ENCODE measurements at regions not wholly inside any gene's neighbourhood (a gene's known extent, or its start where the extent isn't known, plus 50 kb on each side); places are given as distances from the start of the nearest gene placed in this dataset.

DNA sequence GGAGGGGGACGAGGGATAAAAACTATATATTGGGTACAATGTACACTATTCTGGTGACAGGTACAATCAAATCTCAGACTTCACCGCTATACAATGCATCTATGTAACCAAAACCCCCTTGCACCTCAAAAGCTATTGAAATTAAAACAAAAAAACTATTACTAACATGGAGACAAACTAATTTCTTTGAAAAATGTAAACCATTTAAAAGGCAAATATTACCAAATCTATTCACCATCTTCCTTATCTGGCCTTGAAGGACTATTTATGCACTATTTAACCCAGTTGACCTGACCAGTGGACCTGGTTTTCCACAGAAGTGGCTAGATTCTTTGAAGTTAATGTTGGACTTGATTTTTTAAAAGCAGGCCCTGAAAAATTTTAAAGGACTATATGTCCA lies 212.3 kb upstream of the RPS6KA3 start:
- ChIA-PET RAD21 (ENCODE audit: low non-redundant PET in 1 of 2, low total read pairs in 2 of 2, uncharacterized antibody in 2 of 2, unreplicated experiment in 2 of 2) (no interaction called here), CTCF (no interaction called here), POLR2A (no interaction called here)
- Histone ChIP-seq H2AFZ (ENCODE audit: low read depth, low read length, poor library complexity, severe bottlenecking) (no peak overlapping the region), H3K36me3 (ENCODE audit: control insufficient read depth in 1 of 2, insufficient read depth in 2 of 2, low read length in 2 of 2) (no peaks in the 10 kb centered on the region), H3K9me3 (ENCODE audit: control insufficient read depth in 1 of 2, insufficient read depth in 1 of 2, low read depth in 1 of 2, low read length in 2 of 2) (no peaks in the 10 kb centered on the region), H3K9me2 (ENCODE audit: insufficient read depth) (no peaks in the 10 kb centered on the region), H3K4me2 (ENCODE audit: low read length) (no peak overlapping the region), H3K79me2 (ENCODE audit: insufficient read depth, low read length) (no peaks in the 10 kb centered on the region), H3K4me1 (ENCODE audit: control insufficient read depth in 1 of 2, insufficient read depth in 2 of 2, low read length in 2 of 2) (no peaks in the 10 kb centered on the region), H3K4me3 (replicated peaks in 1 of 2; ENCODE audit: low read depth in 1 of 2, low read length in 2 of 2) (no peak overlapping the region), H3K27me3 (ENCODE audit: insufficient read depth, low read length) (no peaks in the 10 kb centered on the region), H4K20me1 (ENCODE audit: insufficient read depth) (no peaks in the 10 kb centered on the region), H3K9ac (ENCODE audit: low read length) (no peak overlapping the region), H3K27ac (ENCODE audit: low read depth, low read length) (no peak overlapping the region)
- ATAC-seq (no peak), DNase-seq (ENCODE audit: low read depth, low spot score) (no peak)
- BruUV-seq (replicated peaks) = no TSS peak
- intact Hi-C loops (cut with micrococcal nuclease) = no loop called here
- TF ChIP-seq EZH2phosphoT487 (IDR thresholded peaks at IDR 0.05; ENCODE audit: borderline replicate concordance) (no peak), ZBTB33 (IDR thresholded peaks at IDR 0.05; ENCODE audit: extremely low read depth, insufficient replicate concordance, low read length) (no peak), FOSL1 (IDR thresholded peaks at IDR 0.05; ENCODE audit: low read depth) (no peak), YY1 (IDR thresholded peaks at IDR 0.05; ENCODE audit: extremely low read depth, insufficient replicate concordance, low read depth, low read length) (no peak), MAX (IDR thresholded peaks at IDR 0.05) (no peak), ZNF274 (IDR thresholded peaks at IDR 0.05; ENCODE audit: low read depth, low read length) (no peak), SRF (IDR thresholded peaks at IDR 0.05; ENCODE audit: low read depth) (no peak), TCF7L2 (IDR thresholded peaks at IDR 0.05; ENCODE audit: borderline replicate concordance, extremely low read depth, insufficient read depth, insufficient read length) (no peak), RAD21 (IDR thresholded peaks at IDR 0.05; ENCODE audit: low read depth) (no peak), POLR2A (IDR thresholded peaks at IDR 0.05; ENCODE audit: borderline replicate concordance, extremely low read depth, insufficient read depth, insufficient read length) (no peak), POLR2AphosphoS5 (IDR thresholded peaks at IDR 0.05; ENCODE audit: low read depth, low read length) (no peak), EZH2 (IDR thresholded peaks at IDR 0.05) (no peak), REST (IDR thresholded peaks at IDR 0.05; ENCODE audit: low read depth) (no peak), JUND (IDR thresholded peaks at IDR 0.05) (no peak)
- TF ChIP-seq, protein P1, sequence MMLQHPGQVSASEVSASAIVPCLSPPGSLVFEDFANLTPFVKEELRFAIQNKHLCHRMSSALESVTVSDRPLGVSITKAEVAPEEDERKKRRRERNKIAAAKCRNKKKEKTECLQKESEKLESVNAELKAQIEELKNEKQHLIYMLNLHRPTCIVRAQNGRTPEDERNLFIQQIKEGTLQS (IDR thresholded peaks at IDR 0.05) = no peak
- TF ChIP-seq, protein P2, sequence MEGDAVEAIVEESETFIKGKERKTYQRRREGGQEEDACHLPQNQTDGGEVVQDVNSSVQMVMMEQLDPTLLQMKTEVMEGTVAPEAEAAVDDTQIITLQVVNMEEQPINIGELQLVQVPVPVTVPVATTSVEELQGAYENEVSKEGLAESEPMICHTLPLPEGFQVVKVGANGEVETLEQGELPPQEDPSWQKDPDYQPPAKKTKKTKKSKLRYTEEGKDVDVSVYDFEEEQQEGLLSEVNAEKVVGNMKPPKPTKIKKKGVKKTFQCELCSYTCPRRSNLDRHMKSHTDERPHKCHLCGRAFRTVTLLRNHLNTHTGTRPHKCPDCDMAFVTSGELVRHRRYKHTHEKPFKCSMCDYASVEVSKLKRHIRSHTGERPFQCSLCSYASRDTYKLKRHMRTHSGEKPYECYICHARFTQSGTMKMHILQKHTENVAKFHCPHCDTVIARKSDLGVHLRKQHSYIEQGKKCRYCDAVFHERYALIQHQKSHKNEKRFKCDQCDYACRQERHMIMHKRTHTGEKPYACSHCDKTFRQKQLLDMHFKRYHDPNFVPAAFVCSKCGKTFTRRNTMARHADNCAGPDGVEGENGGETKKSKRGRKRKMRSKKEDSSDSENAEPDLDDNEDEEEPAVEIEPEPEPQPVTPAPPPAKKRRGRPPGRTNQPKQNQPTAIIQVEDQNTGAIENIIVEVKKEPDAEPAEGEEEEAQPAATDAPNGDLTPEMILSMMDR (IDR thresholded peaks at IDR 0.05 in 2 of 3, conservative IDR thresholded peaks at IDR 0.05 in 1 of 3; ENCODE audit: borderline replicate concordance in 1 of 3, insufficient read depth in 1 of 3, low read depth in 2 of 3, low read length in 2 of 3) = no peak
